ENCODE measurements at regions not wholly inside any gene's neighbourhood (a gene's known extent, or its start where the extent isn't known, plus 50 kb on each side); places are given as distances from the start of the nearest gene placed in this dataset.

DNA sequence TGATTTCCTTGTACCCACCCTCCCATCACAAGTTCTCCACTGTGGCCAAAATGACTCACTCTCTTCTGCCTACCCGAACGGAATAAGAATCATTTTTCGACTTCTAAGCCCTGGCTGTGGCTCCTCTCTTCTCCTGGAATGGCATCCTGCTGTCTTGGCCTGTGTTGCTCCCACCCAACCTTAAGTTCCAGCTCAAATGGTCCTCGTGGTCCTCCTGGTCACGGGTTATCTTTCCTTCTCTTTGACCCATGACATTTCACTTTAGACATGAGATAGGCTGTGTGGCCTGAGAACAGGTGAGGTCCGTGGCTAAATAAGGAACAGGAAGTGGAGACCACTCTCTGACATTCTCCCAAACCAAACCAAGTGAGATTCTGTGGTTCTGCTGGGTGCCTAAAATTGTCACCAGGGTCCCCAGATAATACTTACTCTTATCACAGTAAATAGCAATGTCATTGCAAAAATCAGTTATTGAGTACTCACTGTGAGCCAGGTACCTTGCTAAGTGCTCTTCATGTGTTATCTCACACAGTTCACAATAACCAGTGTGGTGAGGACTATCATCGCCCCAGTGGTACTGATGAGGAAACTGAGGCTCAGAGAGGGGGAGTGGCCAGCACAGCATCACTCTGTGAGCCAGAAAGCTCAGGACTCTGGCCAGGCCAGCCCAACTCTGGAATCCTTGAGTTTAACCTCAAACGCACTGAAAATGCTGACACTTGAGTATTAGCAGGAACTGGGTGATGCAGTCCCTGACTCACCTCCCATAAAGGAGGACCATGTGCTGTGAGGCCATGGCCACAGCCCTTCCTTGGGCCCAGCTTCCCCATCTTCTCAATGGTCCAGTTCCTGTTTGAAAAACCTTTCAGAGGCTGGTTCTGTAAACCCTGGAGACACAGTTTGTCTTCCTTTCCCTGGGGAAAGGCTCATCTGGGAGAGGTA lies 74.8 kb upstream of the SIRPA start:
- Histone ChIP-seq H3K79me2 (ENCODE audit: control insufficient read depth, insufficient read depth, low read length) (no peaks in the 10 kb centered on the region), H3K4me1 (ENCODE audit: control insufficient read depth, extremely low read depth, insufficient read depth, low read length) (peaks cover 38% of the 10 kb centered on the region), H3K36me3 (ENCODE audit: control insufficient read depth in 2 of 2, extremely low read depth in 1 of 2, insufficient read depth in 2 of 2, low read length in 2 of 2) (no peaks in the 10 kb centered on the region), H3K4me3 (replicated peaks in 1 of 3; ENCODE audit: insufficient read depth in 1 of 3, low read depth in 1 of 3, low read length in 3 of 3) (no peak overlapping the region), H3K9me3 (replicated peaks; ENCODE audit: control insufficient read depth, insufficient read depth, low read length) (no peaks in the 10 kb centered on the region), H2AFZ (ENCODE audit: low read depth, low read length) (no peak overlapping the region), H4K20me1 (replicated peaks; ENCODE audit: control insufficient read depth, extremely low read depth, insufficient read depth, low read length) (no peaks in the 10 kb centered on the region), H3K4me2 (ENCODE audit: insufficient read depth, low read length) (no peak overlapping the region), H3K27ac (ENCODE audit: insufficient read depth, low read depth, low read length) (no peak overlapping the region), H3K9me1 (replicated peaks; ENCODE audit: control insufficient read depth, extremely low read depth, insufficient read depth, low read length) (no peaks in the 10 kb centered on the region), H3K27me3 (ENCODE audit: control insufficient read depth in 2 of 2, insufficient read depth in 2 of 2, low read length in 2 of 2) (peaks cover 0 to 2% of the 10 kb centered on the region in 2 experiments), H3K9ac (replicated peaks; ENCODE audit: extremely low read depth, insufficient read depth, low read length) (no peak overlapping the region)
- BruUV-seq (replicated peaks) = no TSS peak
- POLR2A ChIA-PET = no interaction called here
- no peak for DNase-seq (ENCODE audit: low read depth, low spot score)
- peak; percentile 74 for FAIRE-seq
- dilution Hi-C loops (cut with MboI; ENCODE audit: extremely low pct_ligation_motif_present, low sequenced_read_pairs) = no loop called here
- intact Hi-C loops (cut with micrococcal nuclease) = no loop called here
- TF ChIP-seq FOS (IDR thresholded peaks at IDR 0.05; ENCODE audit: borderline replicate concordance, insufficient read depth, low read length) = peak; percentile 20
- TF ChIP-seq, protein P1, sequence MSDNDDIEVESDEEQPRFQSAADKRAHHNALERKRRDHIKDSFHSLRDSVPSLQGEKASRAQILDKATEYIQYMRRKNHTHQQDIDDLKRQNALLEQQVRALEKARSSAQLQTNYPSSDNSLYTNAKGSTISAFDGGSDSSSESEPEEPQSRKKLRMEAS (IDR thresholded peaks at IDR 0.05; ENCODE audit: insufficient read depth, insufficient read length) = no peak
- TF ChIP-seq GATA2 (IDR thresholded peaks at IDR 0.05; ENCODE audit: insufficient read depth, insufficient read length, low read depth, low read length) = no peak
- TF ChIP-seq MYC (IDR thresholded peaks at IDR 0.05; ENCODE audit: low read depth, low read length) = peak; percentile 91
- TF ChIP-seq JUN (IDR thresholded peaks at IDR 0.05; ENCODE audit: borderline replicate concordance, insufficient read depth, insufficient read length, low read depth) = peak; percentile 20
- no peak for TF ChIP-seq EZH2 (IDR thresholded peaks at IDR 0.05; ENCODE audit: borderline replicate concordance, low read depth, low read length, severe bottlenecking)
- CTCF ChIA-PET = interaction anchor here (1.2 to 1.8 kb wide), 3 partner anchors 8 to 44 kb away, joined by 4 to 6 read pairs (median 4); no protein-coding TSS in a partner anchor

Measured in endothelial cell of umbilical vein (primary cell).